EH (cell line): ENCODE measurements at regions not wholly inside any gene's neighbourhood (a gene's known extent, or its start where the extent isn't known, plus 50 kb on each side); places are given as distances from the start of the nearest gene placed in this dataset.
"Not testable (repeated sequence)": the region's sequence is repeated elsewhere in the genome, so short reads cannot be mapped to it uniquely, and the experiment has no call there.

Experiments
- DNase-seq: peaks from one replicate; pipeline ENCODE4 v3.0.0-alpha.2; 2015; ENCODE audit warnings: low read depth

GRCh38 chr6:93183531-93183972, 235.8 kb downstream of the EPHA7 start:
- DNase-seq, result no peak

- no peak for DNase-seq
These were observed 236.3 kb downstream of the EPHA7 start for GRCh38 chr6:93182938-93183479.

DNA sequence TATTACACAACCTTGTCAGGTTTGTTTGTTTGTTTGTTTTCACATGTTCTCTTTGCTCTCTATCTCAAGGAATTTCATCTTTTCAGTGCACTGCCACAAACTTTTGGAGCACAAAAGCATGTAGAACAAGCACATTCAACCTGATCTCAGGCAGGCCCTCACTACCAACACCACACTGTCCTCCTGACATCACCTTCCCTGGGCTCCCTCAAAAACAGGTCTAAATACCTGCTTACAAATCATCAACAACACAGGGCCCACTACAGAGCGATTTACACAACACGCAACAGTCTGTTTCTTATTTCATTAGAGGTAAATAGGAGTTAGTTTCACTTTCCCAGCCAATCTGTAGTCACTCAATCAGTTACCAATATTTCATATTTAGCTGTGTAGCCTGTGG, 241.4 kb downstream of the EPHA7 start:
- no peak for DNase-seq

DNA sequence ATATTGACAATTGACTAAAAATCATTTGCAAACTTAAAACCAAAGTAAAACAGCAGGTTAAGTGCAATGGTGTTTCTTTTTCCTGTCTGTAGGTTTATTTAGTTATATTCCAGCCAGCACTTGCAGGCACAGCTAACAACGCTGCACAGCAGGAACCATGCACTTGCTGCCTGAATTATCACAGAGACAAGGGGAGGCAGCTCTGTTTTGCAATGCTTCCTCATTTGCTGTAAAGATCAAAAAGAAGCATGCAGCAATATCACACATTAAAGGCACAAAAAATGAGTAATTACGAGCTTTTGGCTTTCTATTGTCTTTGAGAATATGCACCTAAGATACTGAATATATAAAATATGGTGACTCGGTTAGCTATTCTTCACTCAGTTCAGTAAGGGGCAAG, 241.9 kb downstream of the EPHA7 start:
- no peak for DNase-seq

DNA sequence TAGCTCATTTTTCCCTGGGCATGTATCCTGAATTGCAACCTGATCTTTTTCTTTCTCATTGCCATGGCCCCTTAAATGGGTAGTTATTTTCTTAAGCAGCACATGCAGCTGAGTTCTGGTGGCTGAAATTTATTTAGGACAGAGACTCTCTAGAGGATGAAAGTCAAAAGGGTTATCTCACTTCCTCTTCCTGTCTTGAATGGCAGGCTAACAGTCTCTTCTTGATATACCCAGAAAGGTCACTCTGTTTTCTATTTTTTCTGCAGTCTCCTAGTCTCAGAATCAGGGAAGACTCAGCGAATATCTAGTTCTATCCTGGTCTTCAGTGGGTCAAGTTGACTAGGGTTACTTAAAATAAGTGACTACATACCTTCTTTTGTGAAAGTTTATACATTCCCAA, 243.3 kb downstream of the EPHA7 start:
- DNase-seq, result no peak

DNA sequence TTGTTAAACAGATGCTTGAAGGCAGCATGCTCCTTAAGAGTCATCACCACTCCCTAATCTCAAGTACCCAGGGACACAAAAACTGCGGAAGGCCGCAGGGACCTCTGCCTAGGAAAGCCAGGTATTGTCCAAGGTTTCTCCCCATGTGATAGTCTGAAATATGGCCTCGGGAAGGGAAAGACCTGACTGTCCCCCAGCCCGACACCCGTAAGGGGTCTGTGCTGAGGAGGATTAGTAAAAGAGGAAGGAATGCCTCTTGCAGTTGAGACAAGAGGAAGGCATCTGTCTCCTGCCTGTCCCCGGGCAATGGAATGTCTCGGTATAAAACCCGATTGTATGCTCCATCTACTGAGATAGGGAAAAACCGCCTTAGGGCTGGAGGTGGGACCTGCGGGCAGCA, 245.8 kb downstream of the EPHA7 start:
- DNase-seq, result not testable (repeated sequence)

- no peak for DNase-seq
These were observed 253.4 kb downstream of the EPHA7 start for GRCh38 chr6:93165850-93166430.

GRCh38 chr6:93164781-93165180, 254.6 kb downstream of the EPHA7 start:
- no peak for DNase-seq

GRCh38 chr6:93163146-93163545, 256.2 kb downstream of the EPHA7 start:
- no peak for DNase-seq

DNA sequence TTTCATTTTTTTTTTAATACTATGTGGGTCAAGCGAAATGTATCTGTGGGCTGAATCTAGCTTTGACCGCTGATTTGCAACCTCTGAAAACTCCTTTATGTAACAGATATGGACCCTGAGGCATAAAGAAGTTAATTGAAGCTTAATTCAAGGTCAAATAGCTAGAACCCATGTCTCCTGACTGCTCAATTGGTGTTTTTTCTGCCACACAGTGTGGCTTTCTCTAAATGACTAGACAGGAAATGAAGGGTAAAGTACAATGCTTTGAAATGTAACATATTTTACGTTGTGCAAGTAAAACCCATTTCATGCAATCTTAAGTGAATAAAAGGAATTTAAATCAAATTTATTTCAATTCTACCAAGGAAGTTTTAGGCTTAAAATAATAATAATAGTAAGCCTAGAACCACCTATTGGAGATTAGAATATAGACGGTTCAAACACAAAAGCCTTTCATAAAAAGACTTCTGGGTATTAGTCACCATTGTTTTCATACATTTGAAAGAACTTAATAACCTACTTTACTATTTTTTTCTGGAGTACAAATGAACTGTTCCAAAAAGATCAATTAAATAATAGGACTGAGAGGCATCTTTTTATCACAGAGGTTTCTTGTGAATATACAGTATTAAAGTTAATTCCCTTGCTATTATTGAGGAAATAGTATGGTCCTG, 279.8 kb downstream of the EPHA7 start:
- DNase-seq, result no peak

GRCh38 chr6:93136111-93136510, 283.2 kb downstream of the EPHA7 start:
- no peak for DNase-seq

- DNase-seq, result no peak
These were observed 295.2 kb downstream of the EPHA7 start for GRCh38 chr6:93124006-93124632.

DNA sequence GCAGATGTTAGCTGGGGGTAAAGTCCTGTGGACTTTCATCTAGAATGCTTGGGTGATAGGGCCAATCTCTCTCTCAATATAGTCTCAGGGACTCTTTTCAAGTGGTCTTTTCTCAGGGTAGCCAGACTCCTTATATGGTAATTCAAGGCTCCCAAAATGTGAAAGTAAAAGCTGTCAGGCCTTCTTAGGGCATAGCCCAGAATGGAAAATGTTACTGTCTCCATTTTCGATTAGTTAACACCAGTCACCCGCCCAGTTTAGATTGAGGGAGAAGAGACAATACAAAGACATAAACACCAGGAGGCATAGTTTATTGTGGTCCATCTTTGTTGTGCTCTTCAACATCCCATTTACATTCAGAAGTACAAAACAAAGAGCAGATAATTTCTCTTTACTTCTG, 295.8 kb downstream of the EPHA7 start:
- DNase-seq, result no peak

DNA sequence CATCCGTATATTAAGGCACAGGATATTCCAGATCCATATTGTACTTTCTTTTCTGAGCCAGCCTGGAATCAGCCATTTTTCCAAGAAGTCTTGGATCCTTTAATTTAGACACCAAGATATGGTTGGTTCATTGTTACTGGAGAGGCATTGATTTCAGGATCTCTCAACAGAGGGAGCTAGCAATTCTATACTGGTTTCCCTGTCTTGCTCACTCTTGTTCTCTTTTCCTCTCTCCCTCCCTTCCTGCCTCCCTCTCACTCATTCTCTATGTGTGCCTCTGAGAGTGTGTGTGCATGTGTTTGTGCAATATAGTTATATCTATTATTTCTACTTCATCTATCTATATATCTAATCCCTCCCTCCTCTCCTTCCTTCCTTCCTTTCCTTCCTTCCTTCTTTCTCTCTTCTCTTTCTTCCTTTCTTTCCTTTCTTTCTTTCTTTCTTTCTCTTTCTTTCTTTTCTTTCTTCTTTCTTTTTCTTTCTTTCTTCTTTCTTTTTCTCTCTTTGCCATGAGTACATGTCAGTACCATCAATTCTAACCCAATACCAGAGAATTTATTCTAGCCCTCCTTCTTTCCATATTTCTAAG, 299.1 kb downstream of the EPHA7 start:
- no peak for DNase-seq

GRCh38 chr6:93105907-93106306, 313.5 kb downstream of the EPHA7 start:
- DNase-seq, result no peak

DNA sequence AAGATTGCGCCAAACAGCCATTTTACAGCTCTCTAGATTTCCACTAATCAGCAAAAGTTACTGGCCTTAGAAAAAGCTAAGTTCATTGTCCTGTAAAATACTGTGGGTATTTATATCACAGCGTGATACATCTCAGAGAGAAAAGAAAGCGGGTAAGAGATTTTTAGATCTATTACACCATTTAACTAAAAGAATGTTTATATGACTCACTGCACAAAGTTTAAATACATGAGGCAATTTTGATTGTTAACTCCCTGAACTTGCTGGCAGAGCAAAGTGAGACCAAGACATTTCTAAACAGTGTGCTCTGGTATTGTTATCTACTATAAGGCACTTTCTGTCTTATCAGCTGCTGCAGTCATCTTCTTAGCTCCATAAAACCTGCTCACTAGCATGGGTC, 314.3 kb downstream of the EPHA7 start:
- DNase-seq, result no peak

DNA sequence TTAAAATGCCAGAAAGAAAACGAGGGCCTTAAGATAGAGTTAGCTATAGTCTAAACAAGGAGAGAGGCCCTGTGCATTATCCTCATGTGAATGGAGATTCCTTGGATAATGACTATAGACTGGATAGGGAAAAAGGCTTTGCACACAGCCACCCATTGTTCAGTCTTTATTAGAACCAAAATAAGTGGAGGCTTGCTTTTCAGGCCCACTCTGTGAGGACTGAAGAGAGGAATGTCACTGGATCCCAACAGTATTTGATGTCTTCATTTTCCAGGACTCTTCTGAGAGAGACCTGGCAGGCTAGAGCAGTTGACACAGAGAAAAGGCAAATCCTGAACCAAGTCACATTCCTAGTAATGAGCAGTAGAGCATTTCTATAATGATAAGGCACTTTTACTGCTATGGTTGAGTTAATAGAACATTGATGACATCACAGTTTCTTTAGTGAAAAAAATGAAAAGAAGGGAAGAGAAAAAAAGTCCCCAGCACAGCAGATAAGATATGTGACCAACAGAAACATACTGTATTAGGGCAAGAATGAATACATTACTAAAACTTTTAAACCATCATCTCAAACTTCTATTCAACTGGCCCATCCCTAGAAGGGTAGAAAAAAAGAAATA, 315.1 kb downstream of the EPHA7 start:
- no peak for DNase-seq

GRCh38 chr6:93088621-93089501, 330.5 kb downstream of the EPHA7 start:
- no peak for DNase-seq

- no peak for DNase-seq
These were observed 331.8 kb downstream of the EPHA7 start for GRCh38 chr6:93087606-93088005.

- no peak for DNase-seq
These were observed 333.0 kb downstream of the EPHA7 start for GRCh38 chr6:93086351-93086750.
